ENCODE measurements at regions not wholly inside any gene's neighbourhood (a gene's known extent, or its start where the extent isn't known, plus 50 kb on each side); places are given as distances from the start of the nearest gene placed in this dataset.

GRCh38 chr3:104992676-104993075 is 374.0 kb upstream of the ALCAM start:
- no peak for TF ChIP-seq LEF1 (IDR thresholded peaks at IDR 0.05; ENCODE audit: borderline replicate concordance)
- no peak for TF ChIP-seq ARNT (IDR thresholded peaks at IDR 0.05)
- TF ChIP-seq SP1 (IDR thresholded peaks at IDR 0.05), result no peak
- TF ChIP-seq HDGF (IDR thresholded peaks at IDR 0.05; ENCODE audit: borderline replicate concordance), result no peak
- TF ChIP-seq L3MBTL2 (conservative IDR thresholded peaks at IDR 0.05), result no peak
- TF ChIP-seq BHLHE40 (IDR thresholded peaks at IDR 0.05; ENCODE audit: borderline replicate concordance), result no peak
- TF ChIP-seq FOXK2 (IDR thresholded peaks at IDR 0.05), result no peak

Measured in HEK293T (cell line).